Pancreas (tissue), 10 donors: ENCODE measurements at regions not wholly inside any gene's neighbourhood (a gene's known extent, or its start where the extent isn't known, plus 50 kb on each side); places are given as distances from the start of the nearest gene placed in this dataset.

Experiments
- ATAC-seq, 4 donors: fragments of 200-7000 bp; cut with Tn5 transposase; one replicate each; pipeline versions ENCODE4 v1.8.0 to v1.9.1; 2020; ENCODE audit warnings: mild to moderate bottlenecking in 4 of 4, moderate library complexity in 4 of 4
- DNase-seq, 6 donors: peaks; one replicate each; pipeline ENCODE4 v3.0.0-alpha.2; 2020
- FAIRE-seq: peaks from 2 replicates; lab custom pipeline; 2012; peaks lifted over from hg19 to GRCh38; lab: Jason Lieb, UNC
- H3K27ac ChIP-seq, 4 donors: fragments of 200-600 bp; sonication (generic); 1 replicate in 3 of 4; 2 replicates in 1 of 4; pipeline versions ENCODE4 v1.5.0 to v1.8.0; 2020
- H3K27me3 ChIP-seq, 4 donors: fragments of 200-600 bp; one replicate each; pipeline ENCODE4 v1.8.0; 2021
- H3K36me3 ChIP-seq, 3 donors: fragments of 200-600 bp; sonication (generic) in 1 of 3; one replicate each; pipeline versions ENCODE4 v1.5.0 to v1.8.0; 2020 to 2021
- H3K4me1 ChIP-seq, 3 donors: fragments of 200-600 bp; one replicate each; pipeline ENCODE4 v1.8.0; 2021
- H3K4me3 ChIP-seq, 4 donors: fragments of 200-600 bp; sonication (generic) in 2 of 4; one replicate each; pipeline versions ENCODE4 v1.5.0 to v1.8.0; 2020 to 2021
- H3K9me3 ChIP-seq, 4 donors: fragments of 200-600 bp; one replicate each; pipeline ENCODE4 v1.8.0; 2021
- WGBS, 2 donors: extraction: QIAGEN DNeasy Blood & Tissue Kit; methylation state at CpG; one replicate each; pipeline ENCODE4 v1.1.7; 2013; 5-methylcytosine and 5-hydroxymethylcytosine counted together
- intact Hi-C, 3 donors: fragments of 100-400 bp; cut with DNase I; formaldehyde crosslinking; loops; one replicate each; pipeline versions ENCODE4 v1.11.1 to v1.14.2; 2022
- TF ChIP-seq, protein P1 (sequence below), 4 donors: fragments of 200-600 bp; sonication (generic) in 3 of 4; IDR thresholded peaks; one replicate each; pipeline versions ENCODE4 v1.5.0 to v1.8.0; 2021; ENCODE audit warnings: antibody characterized with exemption in 4 of 4
- donor health status: healthy with polysubstance abuse.
- donor health status: DM: no; HTN: no; CAD: no; lungs with moderate emphysema.
- donor health status: DM: no; HTN: no; CAD: no.
- donor health status: control.
- donor health status: control.
- donor health status: Bipolar disorder and iron deficiency.
- donor health status: DM: yes; HTN: yes; CAD: no.
- donor health status: DM: no; HTN: no; CAD: no.
- donor health status: DM: no; HTN: no; CAD: no.
- donor health status: DM: yes; HTN: yes; CAD: no.

DNA sequence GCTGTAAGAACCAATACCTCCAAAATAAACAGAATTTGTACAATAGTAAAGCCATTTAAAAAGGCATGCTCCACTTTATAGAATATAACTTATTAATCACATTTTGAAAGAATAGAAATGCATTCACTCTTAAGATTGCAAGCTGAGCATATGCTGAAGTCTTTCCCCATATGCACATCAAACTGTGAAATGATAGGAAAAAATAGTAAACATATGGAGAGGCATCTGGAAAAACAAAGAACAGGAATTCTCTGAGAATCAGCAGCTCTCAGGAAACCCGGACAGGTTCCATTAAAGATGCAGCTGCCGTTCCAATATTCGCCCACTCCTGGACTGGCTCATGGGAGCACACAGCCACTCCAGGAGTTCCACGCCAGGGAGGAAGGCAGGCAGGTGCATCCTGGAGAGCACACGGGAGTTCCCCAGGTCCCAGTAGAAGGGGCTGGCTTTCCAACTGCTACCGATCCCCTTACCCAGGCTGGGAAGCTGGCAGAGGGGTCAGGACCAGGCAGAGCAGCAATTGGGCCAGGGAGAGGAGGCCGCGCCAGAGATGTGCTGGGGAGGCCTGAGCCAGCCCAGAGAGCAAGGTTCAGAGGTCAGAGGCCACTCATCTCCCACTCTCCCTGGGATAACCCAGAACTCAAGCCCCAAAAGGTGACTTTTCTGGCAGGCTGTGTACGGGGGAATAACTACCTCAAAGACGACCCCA lies 111.1 kb downstream of the DLL1 start:
- Histone ChIP-seq H3K27me3 (no peaks in the 10 kb centered on the region), H3K9me3 (no peaks in the 10 kb centered on the region), H3K36me3 (no peaks in the 10 kb centered on the region), H3K4me3 (no peak overlapping the region), H3K27ac (peak overlapping the region in 3 of 4 donors; percentile 12 to 64 (median 18)), H3K4me1 (peaks cover 6 to 10% (median 8%) of the 10 kb centered on the region in 3 donors)
- DNase-seq: peak in 3 of 6 donors; percentile 11 to 45 (median 43)
- WGBS, 2 donors: 88% methylated on average over 10 of the region's 10 CpGs
- intact Hi-C loops: loop anchor here in 2 of 3 donors (5.0 to 10.0 kb wide), 2 partner anchors 53 to 105 kb away; no protein-coding TSS in a partner anchor
- TF ChIP-seq, protein P1, sequence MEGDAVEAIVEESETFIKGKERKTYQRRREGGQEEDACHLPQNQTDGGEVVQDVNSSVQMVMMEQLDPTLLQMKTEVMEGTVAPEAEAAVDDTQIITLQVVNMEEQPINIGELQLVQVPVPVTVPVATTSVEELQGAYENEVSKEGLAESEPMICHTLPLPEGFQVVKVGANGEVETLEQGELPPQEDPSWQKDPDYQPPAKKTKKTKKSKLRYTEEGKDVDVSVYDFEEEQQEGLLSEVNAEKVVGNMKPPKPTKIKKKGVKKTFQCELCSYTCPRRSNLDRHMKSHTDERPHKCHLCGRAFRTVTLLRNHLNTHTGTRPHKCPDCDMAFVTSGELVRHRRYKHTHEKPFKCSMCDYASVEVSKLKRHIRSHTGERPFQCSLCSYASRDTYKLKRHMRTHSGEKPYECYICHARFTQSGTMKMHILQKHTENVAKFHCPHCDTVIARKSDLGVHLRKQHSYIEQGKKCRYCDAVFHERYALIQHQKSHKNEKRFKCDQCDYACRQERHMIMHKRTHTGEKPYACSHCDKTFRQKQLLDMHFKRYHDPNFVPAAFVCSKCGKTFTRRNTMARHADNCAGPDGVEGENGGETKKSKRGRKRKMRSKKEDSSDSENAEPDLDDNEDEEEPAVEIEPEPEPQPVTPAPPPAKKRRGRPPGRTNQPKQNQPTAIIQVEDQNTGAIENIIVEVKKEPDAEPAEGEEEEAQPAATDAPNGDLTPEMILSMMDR (IDR thresholded peaks at IDR 0.05): no peak
- ATAC-seq: no peak
- no peak for FAIRE-seq

DNA sequence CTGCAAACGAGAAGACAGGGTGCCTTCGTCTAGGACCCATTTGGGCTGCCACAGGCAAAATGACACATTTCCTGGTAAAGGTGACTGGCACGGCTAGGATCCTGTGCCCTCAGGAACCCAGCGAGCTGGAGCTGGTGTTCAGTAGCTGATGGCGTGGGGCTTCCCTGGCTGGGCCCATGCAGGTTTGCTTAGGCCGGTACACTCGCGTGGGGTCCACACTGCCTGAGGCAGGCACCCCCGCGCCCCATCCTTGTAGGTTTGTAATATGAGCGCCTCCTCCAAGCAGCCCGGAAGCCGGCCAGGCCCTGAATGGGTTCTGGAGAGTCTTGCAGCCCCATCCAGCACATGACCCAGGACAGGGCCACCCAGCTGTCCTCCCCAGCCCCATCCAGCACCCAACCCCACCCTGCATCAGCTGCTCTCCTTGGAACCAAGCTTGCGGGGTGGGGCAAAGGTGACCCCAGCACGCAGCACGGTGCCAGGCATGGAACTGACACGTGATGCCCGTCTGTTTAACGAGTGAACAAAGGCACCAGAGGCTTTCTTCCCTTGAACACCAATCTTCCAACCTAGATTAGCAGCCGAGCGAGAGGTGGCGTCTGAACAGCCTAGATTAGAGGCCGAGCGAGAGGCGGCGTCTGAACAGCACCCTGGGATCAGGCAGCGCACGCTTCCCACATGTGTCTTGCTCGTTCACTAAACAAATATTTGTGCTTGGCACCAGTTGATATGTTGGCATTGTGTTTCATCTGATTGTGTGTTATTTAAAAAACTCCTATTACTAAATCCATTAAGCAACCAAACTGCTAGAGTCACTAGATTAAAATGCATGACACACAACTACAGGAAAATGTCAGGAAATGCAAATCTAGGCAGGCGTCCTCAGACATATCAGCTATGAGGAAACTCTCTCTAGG lies 112.1 kb downstream of the DLL1 start:
- ATAC-seq (peak; percentile 94 to 95 (median 95)), DNase-seq (peak; percentile 79 to 94 (median 91)), FAIRE-seq (no peak)
- H3K27me3 ChIP-seq: no peaks in the 10 kb centered on the region
- H3K4me3 ChIP-seq: no peak overlapping the region
- intact Hi-C loops: no loop called here
- 42 to 44% methylated on average over 30 of the region's 30 CpGs for WGBS, 2 donors
- H3K27ac ChIP-seq: peak overlapping the region; percentile 49 to 70 (median 58)
- TF ChIP-seq, protein P1 (IDR thresholded peaks at IDR 0.05): no peak
- H3K9me3 ChIP-seq: no peaks in the 10 kb centered on the region
- peaks cover 6 to 10% (median 8%) of the 10 kb centered on the region in 3 donors for H3K4me1 ChIP-seq
- H3K36me3 ChIP-seq: no peaks in the 10 kb centered on the region

DNA sequence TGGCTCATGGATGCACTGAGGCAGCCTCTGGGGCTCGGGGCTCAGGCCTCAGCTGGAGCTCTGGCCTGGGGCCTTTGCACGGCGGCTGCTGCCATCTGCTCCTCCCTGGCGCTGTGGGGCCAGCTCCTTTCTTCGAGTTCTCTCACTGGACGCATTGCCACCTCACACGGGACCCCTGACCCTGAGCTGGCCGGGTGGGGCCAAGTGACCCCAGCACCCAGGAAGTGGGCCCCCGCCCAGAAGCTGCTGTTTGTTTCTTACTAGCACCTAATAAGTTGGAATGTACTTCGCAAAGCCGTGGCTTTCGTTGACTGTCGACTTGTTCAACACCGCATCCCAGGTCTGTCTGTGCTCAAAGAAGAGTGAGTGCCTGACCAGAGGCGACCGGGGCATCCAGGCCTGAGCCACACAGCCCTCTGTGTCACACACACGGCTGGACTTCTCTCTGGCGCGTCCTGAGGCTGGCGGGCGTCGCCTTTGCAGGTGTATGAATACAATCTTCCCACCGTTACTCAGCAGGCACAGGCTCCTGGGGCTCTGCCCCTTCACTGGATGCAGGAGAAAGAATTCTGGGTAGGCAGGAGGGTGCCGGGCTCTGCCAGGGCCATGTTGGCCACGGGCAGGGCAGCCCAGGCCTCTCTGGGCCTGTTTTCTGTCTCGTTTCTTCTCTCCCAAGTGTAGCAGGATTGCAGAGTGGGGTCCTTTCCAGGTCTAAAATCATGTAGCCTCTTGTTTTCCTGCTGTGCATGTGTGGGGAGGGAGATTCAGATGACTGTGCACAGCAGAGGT lies 112.9 kb downstream of the DLL1 start:
- Histone ChIP-seq H3K4me3 (no peak overlapping the region), H3K36me3 (no peaks in the 10 kb centered on the region), H3K27ac (peak overlapping the region in 2 of 4 donors; percentile 64 to 70), H3K9me3 (no peaks in the 10 kb centered on the region), H3K4me1 (peaks cover 6 to 10% (median 8%) of the 10 kb centered on the region in 3 donors), H3K27me3 (no peaks in the 10 kb centered on the region)
- intact Hi-C loops: no loop called here
- no peak for ATAC-seq
- peak in 3 of 6 donors; percentile 20 to 57 (median 48) for DNase-seq
- FAIRE-seq: no peak
- TF ChIP-seq, protein P1 (IDR thresholded peaks at IDR 0.05): no peak
- WGBS, 2 donors: 95 to 96% methylated on average over 26 of the region's 26 CpGs

DNA sequence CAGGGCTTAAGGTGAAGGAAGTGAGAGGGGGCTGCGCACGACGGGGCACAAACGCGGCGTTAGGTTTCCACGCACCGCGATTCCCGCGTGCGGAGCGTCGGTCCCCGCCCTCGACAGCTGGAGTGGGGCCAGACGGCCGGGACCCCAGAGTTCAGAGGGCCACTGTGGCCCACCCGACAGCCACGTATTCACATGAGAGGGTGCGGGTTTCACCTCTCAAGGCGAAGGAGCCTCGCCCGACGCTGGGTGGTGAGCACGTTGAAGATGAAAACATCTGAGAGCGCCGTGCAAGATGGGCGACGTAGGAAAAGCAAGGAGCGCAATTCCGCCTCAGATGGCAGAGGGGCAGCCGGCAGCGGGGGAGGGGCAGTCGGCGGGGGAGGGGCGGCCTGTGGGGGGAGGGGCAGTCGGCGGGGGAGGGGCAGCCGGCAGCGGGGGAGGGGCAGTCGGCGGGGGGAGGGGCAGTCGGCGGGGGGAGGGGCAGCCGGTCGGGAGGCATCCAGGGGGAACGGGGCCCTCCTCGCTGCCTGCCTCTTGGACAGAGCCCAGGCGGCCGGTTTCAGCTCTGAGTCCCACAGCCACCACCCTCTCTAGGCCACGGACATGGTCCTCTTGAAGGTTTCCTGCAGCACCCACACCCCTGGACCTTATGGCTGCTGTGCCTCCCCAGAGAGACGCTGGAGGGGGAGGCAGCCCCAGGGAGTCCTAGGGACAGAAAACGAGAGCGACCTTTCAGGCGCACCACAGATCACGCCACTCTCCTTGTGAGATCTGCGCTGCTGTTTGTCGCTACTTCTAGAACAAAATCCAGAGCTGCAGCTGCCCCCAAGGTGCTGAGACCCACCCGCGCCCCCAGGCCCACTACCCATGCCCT lies 113.7 kb downstream of the DLL1 start:
- DNase-seq: peak in 5 of 6 donors; percentile 24 to 82 (median 58)
- TF ChIP-seq, protein P1 (IDR thresholded peaks at IDR 0.05): no peak
- Histone ChIP-seq H3K27me3 (no peaks in the 10 kb centered on the region), H3K9me3 (no peaks in the 10 kb centered on the region), H3K27ac (no peak overlapping the region), H3K4me1 (peaks cover 6 to 10% (median 8%) of the 10 kb centered on the region in 3 donors), H3K36me3 (no peaks in the 10 kb centered on the region), H3K4me3 (no peak overlapping the region)
- intact Hi-C loops: no loop called here
- 88 to 93% methylated on average over 43 to 52 of the region's 61 CpGs for WGBS, 2 donors
- no peak for FAIRE-seq
- ATAC-seq: no peak
